Glomerular endothelial cell (primary cell): ENCODE measurements at regions not wholly inside any gene's neighbourhood (a gene's known extent, or its start where the extent isn't known, plus 50 kb on each side); places are given as distances from the start of the nearest gene placed in this dataset.

Experiments used
- DNase-seq: peaks from one replicate; pipeline ENCODE4 v3.0.0-alpha.2; 2011; ENCODE audit warnings: low read depth, low spot score; ENCODE audit errors: extremely low read depth

DNA sequence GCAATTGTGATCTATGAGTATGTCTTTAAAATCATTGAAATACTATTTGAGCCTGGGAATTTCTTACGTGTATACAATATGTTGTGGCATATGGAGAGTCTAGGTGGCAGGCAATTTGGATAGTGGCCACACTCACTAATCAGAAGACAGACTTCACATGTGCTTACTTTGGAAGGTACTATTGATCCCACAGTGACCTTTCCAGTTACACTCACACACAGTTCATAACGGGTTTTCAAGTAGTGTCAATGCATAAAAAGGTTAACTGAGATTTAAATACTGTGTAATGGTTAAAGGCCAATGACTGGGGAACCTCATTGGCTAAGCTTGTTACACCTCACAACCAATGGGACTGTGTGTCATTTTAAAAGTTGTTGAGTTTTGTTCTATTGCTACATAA, 783.2 kb downstream of the RPA4 start:
- DNase-seq = no peak

DNA sequence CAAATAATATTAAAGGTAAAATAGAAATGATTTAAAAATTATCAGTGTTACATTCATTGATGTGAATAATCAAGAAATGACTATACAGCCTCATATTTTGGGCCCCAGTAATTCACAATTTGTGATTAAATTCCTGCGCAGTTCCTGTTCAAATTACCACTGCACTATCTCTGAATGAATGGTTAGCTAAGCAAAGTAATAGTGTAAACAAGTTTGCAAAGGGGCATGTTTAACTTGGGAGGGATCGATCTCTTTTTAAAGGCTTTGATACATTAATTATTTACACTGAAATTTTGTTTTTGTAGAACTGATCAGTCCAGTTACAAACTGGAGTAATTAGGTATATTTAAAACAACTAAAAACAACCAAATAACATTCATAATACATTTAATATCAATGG, 784.4 kb downstream of the RPA4 start:
- no peak for DNase-seq

DNA sequence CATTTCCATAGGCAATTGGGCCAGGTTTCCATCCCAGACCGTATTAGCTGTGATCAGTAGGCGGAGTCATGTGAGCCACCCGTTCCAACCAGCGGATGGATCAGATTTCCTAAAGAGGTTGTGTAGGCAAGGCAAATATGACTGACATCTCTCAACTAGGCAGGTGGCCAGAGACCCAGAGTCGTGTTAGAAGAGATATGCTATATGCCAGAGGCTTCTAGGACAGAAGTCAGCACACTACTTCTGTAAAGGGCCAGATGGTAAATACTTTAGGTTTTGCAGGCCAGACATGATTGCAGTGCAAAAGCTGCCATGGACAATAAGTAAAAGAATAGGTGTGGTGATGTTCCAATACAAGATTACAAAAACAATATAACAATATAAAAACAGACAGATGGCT, 788.4 kb downstream of the RPA4 start:
- DNase-seq = no peak

DNA sequence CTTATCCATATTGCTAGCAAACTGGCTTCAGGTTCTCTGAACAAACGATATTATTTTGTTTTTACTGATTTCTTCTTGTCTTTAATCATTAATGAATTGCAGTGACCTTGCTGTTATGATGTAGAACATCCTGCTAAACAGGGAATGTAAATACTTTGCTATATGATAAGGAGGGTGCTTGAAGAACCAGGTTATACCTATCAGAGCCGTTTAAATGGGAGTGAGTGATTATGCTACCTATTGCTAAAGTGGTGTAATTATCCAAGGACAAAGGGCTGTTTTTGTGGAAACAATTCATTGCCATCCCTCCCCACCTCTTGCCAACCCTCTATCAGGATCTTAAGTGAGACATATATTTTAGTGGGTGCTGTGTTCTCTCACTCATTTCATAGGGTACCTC, 788.9 kb downstream of the RPA4 start:
- no peak for DNase-seq

DNA sequence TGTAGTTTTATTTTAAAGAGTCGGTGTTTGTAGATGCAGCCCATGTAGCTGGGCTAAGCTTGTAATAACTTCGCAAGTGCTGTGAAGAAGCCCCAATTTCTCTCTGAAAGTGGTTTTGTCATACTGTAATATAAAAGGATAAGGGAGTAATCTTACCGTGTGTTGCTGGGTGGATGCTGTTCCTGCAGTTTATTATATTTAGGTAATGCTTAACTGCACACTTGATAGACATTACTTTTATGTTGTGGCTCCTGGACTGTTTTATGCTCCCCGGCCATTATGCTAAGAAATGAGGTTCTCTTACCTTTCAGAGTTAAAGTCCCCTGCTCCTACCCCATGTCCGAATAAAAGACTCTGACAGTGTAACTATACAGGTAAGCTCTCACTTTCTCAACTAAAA, 789.4 kb downstream of the RPA4 start:
- DNase-seq = no peak

DNA sequence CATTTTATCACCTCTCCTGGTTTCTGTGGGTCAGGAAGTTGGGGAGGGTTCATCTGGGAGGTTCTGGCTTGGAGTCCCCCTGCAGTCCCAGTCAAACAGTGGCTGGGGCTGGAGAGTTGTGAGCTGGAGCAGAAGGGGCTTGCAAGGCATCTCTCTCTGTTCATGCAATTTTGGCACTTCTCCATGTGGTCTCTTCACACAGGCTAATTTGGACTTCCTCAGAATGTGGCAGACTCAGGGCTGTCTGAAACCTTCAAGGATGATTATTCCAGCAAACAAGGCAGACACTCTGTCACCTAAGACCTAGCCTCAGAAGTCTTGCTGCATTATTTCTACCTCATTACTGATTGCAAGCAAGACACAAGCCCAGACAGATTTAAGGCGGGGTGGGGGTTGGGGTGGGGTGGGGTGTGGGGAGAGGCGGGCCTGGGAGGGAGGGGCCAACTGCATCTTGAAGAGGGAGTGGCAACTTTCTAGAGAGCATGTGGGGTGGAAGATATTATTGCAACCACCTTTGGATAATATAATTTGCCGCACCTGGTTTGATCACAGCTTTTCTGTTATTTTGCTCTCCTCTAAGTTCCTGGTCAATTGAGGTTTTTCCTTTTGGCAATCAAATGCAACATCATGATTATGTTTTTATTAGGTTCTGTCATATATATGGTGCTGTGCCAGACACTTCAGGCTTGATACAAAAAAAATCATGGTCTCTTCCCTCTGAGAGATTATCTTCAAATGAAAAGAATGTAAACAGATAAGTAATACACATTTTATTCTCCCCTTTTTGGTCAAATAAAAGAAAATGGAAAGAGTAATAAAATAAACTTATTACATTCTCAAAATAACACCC, 799.5 kb downstream of the RPA4 start:
- no peak for DNase-seq

DNA sequence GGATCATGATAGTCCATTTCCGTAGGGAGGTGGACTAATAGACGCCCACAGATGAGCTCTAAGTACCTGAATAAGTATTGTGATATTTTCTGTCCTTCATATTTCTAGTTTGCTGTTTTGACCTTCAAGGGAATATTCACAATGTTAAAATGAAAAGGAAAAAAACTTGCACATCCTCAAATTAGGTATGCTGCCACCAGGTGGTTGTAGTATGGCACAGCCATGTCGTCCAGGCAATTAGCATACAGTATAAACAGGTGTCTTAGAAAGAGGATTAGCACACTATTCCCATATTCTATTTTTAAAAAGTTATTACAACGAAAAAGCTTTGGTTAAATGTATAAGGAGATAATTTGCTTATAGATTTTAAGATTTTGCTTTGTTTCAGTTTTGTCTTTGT, 802.0 kb downstream of the RPA4 start:
- DNase-seq = peak; percentile 20

DNA sequence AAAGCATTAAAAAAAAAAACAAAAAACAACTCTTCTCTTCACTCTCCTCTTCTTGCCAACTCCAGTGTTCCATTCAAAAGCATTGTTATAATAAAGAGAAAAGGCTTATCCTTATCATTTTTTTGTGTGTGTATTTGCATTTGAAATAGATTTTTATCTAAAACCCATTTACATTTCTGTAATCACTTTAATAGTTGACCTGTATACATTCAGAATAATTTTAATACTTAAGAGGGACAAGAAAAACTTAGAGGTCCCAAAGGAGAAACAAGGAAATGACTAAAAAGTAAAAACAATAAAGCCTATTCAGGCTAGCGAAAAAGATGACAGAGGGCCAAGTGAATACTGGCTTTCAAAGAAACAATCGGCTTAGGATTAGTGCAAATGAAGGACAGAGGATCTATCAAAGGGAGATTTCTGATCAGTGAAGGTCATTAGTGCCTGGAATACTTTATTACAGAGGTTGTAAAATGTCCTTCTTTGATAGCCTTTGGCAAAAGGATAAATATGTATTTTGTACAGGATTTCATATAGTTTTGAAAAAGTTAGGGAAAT, 808.3 kb downstream of the RPA4 start:
- no peak for DNase-seq

DNA sequence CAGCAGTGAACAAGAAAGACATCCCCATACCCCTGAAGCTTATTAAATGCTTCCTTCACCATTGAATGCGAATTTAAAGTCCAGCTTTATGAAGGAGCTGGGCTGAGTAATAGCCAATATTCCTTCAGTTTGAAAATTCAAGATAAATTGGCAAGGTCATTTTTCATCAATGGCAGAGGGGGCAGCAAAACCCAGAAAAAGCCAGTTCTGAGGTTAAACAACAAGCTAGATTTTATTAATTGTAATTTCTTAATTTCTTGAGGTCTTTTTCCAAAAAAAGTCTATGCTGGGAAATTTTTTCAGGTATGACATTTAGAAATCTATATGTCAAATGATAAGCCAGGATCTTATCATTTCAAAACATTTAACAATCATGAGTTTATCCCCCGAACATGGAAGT, 808.9 kb downstream of the RPA4 start:
- no peak for DNase-seq

DNA sequence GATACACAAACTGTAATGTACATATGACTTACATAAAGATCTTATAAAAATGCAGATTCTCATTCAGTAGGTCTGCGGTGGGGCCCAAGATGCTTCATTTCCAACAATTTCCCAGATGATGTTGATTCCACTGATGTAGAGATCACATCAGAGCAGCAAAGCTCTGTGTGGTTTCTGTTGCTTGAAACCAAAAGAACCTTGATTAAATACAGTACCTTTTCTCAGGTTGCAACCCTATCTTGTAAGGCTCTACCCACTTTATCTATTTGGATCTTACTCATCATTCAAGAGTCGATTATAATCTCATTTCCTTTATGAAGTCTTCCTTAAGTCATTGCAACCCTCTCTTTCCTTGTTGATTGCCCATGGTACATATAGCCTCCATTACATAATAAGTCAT, 816.8 kb downstream of the RPA4 start:
- DNase-seq = no peak

DNA sequence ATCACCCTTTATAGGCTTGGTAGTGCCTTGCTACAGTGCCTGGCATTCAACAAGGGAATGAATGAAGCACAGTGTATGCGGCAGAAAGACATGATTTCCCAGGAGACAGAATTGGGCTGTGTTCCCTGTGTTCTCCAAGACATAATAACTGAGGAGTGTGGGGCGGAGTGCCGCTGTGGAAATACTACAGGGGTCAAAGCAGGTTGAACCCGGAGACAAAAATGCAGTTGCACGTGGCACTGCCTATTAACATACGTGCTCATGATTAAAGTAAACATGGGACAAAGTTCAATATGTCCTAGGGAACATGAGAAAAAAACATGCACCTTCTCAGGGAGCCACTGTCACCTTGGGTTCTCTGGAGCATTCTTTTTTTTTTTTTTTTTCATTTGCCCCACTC, 820.8 kb downstream of the RPA4 start:
- DNase-seq = no peak

DNA sequence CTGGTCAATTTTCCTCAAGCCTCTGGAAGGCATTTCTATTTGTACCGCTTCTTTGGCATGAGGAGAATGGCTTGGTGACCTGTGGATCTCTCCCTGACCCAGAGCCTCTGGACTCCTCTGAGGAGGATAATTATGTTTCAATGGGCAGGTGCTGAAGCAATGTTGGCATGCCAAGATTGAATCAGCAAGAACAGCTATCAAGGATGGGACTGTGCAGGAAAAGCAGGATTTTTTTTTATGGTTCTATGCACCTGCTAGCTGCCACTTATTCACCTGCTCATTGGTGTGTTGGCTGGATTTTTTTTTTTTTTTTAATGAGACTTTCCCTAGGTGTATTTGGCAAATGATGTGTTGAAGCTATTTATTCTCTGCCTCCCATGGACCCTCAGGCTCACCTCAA, 821.2 kb downstream of the RPA4 start:
- DNase-seq = no peak

DNA sequence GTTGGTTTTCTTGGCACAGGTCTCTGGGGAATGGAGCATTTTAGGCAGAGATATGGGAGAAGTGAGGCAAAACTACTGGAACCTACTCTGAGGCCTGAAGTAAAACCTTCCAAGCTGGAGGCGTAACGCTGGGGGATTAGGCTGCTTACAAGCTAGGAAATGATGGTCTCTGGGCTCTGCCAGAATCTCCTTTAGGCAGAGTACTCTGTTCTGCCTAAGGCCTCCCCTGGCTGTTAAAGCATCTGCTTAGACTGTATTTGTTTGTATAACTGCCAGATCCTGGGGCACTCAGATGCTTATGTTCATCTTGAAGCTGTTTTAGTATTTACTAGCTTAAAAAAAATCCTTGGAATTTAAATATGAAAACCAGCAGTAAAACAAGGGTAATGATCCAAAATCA, 822.2 kb downstream of the RPA4 start:
- no peak for DNase-seq

DNA sequence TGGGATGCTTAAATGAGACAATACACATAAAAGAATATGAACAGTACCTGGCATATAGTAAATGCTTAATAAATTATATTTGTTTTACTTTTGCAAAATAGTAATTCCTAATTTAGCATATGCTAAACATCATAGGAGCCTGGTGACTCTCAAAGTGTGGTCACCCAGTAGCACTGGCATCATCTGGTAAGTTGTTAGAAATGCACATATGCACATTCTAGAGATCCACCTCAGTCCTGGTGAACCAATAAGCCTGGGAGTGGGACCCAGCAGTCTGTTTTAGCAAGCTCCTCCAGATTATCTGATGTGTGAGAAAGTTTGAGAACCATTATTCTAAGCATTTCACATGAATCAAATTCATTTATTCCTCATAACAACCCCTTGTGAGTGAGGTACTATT, 830.4 kb downstream of the RPA4 start:
- DNase-seq = no peak

DNA sequence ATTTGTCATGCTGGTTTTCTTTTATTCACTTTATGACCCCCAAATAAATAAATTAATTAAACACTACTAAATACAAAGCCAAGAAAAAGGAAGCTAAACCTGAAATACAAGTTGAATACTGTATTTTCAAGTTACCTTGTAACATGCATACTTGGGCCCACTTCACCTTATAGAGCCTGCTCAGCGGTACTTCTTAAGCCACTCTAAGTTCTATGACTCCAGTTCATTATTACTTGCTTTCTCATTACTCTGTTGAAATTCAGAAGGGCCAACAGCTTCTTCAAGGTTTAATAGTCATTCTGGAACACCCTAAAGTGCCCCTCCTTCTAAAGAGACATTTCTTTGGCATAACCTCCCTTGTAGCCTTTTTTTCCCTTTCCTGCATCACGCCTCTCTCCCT, 844.5 kb downstream of the RPA4 start:
- no peak for DNase-seq

DNA sequence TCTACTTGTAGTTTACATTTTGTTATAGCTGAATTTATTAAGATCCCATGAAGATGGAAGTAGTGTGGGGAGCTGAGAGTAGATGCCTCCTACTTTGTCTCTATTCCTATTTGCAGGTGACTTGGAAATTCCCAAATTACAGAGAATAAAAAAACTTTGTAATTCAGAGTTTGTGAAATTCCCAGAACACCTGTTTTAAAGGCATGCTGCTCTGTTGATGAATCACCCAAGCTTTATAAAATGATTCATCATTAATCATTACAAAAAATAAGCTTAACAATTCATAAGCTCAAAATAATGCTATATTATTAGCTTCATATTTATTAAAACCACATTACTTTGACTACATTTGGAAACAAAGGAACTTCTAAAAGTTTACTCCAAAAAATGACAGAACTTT, 856.3 kb downstream of the RPA4 start:
- DNase-seq = no peak

DNA sequence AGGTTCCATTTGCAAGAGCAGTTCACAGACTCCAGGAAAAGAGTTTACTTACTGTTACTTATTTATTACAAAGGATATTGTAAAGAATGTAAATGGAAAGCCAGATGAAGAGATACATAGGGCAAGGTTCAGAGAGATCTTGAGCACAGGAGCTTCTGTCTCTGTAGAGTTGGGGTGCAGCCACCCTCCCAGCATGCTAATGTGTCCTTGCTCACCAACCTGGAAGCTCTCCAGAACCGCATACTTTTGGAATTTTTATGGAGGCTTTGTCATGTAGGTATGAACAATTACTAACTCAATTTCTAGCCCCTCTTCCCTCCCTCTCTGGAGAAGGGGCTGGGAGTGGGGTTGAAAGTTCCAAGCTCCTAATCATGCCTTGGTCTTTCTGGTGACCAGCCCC, 857.2 kb downstream of the RPA4 start:
- no peak for DNase-seq

DNA sequence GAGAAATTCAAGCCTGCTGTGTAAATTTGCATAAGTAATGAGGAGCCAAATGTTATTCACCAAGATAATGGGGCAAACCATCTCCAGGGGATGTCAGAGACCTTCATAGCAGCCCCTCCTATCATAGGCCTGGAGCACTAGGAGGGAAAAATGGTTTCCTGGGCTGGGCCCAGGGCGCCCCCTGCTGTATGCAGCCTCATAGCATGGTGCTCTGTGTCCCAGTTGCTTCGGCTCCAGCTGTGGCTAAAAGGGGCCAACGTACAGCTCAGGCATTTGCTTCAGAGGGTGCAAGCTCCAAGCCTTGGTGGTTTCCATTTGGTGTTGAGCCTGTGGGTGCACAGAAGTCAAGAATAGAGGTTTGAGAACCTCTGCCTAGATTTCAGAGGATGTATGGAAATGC, 859.3 kb downstream of the RPA4 start:
- no peak for DNase-seq

DNA sequence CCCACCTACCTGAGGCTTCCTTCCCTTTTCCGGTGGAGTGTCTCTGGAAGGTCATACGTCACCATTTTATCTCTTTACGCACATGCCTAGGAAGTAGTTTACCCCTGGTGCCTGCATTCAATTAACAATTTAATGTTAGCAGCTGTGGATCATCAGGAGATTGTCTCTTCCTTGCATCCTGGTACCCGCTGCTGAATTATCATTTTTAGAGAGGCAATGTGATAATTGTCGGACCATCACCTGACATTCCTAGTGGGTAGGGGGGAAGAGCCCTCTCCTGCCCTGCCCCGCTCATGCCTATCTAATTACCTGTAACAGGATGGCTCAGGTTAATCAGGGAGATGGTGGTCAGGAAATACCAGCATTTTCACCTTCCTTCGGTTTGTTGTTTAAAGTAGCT, 863.6 kb downstream of the RPA4 start:
- DNase-seq = no peak

DNA sequence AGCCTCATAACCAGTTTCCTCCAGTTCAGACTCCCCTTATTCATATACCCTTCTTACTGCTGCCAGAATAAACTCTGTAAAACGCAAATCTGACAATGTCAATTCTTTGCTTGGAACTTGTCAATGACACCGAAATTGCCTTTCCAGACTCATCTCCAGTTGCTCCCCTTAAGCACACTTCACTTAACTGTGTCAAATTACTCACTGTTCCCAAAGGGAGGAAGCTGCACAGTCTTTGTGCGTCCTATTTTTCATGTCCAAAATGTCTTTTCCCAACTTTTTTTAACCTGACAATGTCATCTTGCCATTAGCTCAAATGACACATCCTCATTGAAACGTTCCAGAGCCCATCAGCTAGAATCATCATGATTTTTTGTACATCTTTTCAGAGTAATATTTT, 867.3 kb downstream of the RPA4 start:
- DNase-seq = no peak

DNA sequence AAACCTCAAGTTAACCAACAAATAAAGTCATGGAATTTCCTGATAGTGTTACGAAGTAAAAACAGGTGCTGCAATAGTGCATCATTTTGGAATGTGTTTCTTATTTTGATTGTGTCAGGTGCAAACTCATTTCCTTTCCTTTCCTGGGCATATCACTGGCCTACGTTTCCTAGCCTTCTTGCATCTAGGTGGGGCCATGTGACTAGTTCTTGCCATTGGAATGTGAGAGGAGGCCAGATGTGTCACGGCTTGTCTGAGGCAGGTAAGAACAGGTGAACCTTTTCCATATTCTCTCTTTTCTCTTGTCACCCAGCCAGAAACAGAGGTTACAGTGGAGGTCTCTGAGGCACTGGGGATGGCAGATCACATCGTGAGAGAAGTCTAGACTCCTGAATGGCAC, 868.0 kb downstream of the RPA4 start:
- DNase-seq = no peak

DNA sequence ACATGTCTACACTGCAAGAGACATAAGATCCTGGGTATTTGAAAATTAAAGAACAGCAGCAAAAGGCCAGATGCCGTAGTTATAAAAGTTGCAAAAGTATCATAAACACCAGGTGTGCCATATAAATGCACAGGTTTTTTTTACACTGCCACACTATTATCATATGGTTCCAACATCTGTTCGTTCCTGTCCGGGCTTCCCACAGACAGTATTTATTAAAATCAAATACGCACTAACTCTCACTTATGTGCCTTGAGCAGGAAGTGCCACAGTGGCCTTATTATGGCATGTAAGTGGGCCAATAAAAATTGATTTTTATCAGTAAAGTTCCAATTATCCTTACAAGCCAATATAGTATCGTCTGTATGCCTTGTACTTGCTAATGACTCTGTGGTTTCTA, 873.2 kb downstream of the RPA4 start:
- DNase-seq = no peak

DNA sequence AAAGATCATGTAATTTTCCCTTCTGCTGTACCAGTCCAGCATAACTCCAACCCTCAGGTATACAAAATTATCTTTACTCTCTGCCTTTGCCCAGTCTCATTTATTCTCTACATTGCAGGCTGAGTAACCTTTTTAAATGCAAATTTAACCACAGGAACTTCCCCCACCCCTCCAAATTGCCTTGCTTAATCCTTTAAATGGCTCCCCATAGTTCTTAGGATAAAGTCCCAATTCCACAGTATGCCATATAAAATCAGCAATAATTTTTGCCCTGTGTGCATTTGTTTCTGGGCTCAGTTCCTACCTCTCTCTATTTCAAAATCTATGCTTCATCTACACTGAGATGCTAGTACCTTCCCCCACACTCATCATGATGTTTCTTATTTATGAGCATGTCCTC, 879.7 kb downstream of the RPA4 start:
- no peak for DNase-seq
